HL-60 (cell line): ENCODE measurements at regions not wholly inside any gene's neighbourhood (a gene's known extent, or its start where the extent isn't known, plus 50 kb on each side); places are given as distances from the start of the nearest gene placed in this dataset.

Experiments
- DNase-seq, 2 experiments: peaks; one replicate each; pipeline ENCODE4 v3.0.0-alpha.2; 2010 to 2020; ENCODE audit warnings: low read depth in 1 of 2, low spot score in 1 of 2
- H3K27ac ChIP-seq: fragments of 250-450 bp; sonication (Bioruptor Pico); replicated peaks from 2 replicates; pipeline ENCODE4 v1.5.1; 2020; ENCODE audit warnings: mild to moderate bottlenecking, moderate library complexity
- H3K27me3 ChIP-seq: fragments of 250-450 bp; sonication (Bioruptor Pico); 2 replicates; pipeline ENCODE4 v1.5.1; 2021; ENCODE audit warnings: mild to moderate bottlenecking, moderate library complexity; ENCODE audit not compliant: insufficient read depth, poor library complexity, severe bottlenecking
- H3K4me3 ChIP-seq: replicated peaks from 2 replicates; pipeline ENCODE4 v1.5.1; 2011; ENCODE audit warnings: mild to moderate bottlenecking, control low read depth, low read length; ENCODE audit not compliant: insufficient read depth
- GABPA ChIP-seq: IDR thresholded peaks from 2 replicates; pipeline ENCODE4 v1.6.1; 2012; ENCODE audit warnings: low read depth
- POLR2AphosphoS5 ChIP-seq: IDR thresholded peaks from 2 replicates; pipeline ENCODE4 v1.6.1; 2012; ENCODE audit warnings: low read depth
- SPI1 ChIP-seq: IDR thresholded peaks from 2 replicates; pipeline ENCODE4 v1.6.1; 2012; ENCODE audit warnings: low read depth, mild to moderate bottlenecking, borderline replicate concordance
- TF ChIP-seq, protein P1 (sequence below): IDR thresholded peaks from 2 replicates; pipeline ENCODE4 v1.6.1; 2012; ENCODE audit warnings: low read depth; ENCODE audit not compliant: insufficient replicate concordance
- TF ChIP-seq, protein P2 (sequence below): IDR thresholded peaks from one replicate; pipeline ENCODE4 v1.5.1; 2011; ENCODE audit warnings: low read length, control low read depth, inconsistent platforms; ENCODE audit not compliant: insufficient read depth

DNA sequence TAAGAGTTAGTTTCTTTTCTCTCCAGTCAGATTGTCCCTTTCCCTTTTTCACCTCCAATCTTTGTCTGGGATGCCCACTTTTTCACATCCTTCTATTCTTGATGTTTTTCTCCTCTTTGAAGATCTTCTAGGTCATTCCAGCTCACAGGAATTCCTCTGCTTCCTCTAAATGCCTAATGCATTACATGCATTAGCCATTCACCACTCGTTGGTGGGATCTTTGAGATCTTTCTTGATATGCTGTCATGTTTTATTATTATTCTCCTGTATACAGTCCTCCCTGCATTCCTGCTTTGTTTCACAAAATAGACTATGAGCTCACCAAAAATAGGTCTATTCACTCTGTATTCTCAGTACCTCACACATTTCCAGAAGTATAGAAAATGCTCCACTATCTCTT, 129.0 kb downstream of the LYPLAL1 start:
- no peak for TF ChIP-seq POLR2AphosphoS5
- TF ChIP-seq, protein P1, sequence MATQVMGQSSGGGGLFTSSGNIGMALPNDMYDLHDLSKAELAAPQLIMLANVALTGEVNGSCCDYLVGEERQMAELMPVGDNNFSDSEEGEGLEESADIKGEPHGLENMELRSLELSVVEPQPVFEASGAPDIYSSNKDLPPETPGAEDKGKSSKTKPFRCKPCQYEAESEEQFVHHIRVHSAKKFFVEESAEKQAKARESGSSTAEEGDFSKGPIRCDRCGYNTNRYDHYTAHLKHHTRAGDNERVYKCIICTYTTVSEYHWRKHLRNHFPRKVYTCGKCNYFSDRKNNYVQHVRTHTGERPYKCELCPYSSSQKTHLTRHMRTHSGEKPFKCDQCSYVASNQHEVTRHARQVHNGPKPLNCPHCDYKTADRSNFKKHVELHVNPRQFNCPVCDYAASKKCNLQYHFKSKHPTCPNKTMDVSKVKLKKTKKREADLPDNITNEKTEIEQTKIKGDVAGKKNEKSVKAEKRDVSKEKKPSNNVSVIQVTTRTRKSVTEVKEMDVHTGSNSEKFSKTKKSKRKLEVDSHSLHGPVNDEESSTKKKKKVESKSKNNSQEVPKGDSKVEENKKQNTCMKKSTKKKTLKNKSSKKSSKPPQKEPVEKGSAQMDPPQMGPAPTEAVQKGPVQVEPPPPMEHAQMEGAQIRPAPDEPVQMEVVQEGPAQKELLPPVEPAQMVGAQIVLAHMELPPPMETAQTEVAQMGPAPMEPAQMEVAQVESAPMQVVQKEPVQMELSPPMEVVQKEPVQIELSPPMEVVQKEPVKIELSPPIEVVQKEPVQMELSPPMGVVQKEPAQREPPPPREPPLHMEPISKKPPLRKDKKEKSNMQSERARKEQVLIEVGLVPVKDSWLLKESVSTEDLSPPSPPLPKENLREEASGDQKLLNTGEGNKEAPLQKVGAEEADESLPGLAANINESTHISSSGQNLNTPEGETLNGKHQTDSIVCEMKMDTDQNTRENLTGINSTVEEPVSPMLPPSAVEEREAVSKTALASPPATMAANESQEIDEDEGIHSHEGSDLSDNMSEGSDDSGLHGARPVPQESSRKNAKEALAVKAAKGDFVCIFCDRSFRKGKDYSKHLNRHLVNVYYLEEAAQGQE: no peak
- no peak for DNase-seq
- Histone ChIP-seq H3K4me3 (no peak overlapping the region), H3K27me3 (no peaks in the 10 kb centered on the region), H3K27ac (no peak overlapping the region)

DNA sequence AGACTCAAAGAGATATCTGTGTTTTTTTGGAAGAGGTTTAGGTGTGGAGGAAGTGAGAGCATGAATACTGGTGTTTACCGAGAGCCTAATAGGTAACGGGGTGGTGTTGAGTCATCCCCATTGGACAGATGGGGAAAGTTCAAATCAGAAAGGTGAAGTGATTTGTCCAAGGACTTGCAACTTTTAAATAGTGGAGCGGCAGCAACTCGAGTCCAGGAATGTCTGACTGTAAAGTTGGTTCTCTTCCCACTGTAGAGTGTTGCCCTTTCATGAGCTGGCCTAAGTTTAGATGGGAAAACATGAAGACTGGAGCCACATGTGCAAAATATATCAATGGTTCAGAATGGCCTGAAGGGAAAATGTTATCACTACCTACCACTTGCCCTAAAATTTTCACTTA, 125.7 kb downstream of the LYPLAL1 start:
- H3K27ac ChIP-seq: no peak overlapping the region
- no peak overlapping the region for H3K4me3 ChIP-seq
- no peaks in the 10 kb centered on the region for H3K27me3 ChIP-seq
- no peak for DNase-seq
- TF ChIP-seq, protein P1: no peak
- no peak for TF ChIP-seq GABPA
- TF ChIP-seq POLR2AphosphoS5: no peak
- no peak for TF ChIP-seq SPI1

DNA sequence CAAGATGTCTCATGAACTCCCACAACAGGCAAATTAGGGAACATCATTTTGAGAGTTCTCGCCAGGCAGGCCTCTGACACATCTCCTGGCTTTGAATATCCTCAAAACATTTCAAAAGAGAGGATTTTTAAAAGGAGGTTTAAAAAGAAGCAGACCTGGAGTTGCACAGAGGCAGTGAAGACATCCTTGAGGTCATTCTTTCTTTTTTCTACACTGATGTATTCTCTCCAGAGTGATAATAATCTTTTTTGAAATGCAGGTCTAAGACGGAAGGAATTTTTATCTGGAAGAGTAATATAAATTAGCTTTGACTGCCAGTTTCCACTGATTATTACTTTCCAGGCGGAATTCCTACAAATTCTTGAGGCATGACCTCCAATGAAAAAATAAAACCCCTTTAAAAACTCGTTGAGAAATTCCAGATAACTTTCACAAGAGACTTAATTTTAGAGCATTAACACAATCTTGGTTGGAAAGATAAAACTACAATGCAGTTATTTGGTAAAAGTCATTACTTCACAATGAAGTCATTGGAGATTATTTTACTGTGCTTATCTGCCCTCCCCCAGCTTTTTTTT, 125.0 kb downstream of the LYPLAL1 start:
- no peaks in the 10 kb centered on the region for H3K27me3 ChIP-seq
- TF ChIP-seq, protein P1: no peak
- TF ChIP-seq, protein P2, sequence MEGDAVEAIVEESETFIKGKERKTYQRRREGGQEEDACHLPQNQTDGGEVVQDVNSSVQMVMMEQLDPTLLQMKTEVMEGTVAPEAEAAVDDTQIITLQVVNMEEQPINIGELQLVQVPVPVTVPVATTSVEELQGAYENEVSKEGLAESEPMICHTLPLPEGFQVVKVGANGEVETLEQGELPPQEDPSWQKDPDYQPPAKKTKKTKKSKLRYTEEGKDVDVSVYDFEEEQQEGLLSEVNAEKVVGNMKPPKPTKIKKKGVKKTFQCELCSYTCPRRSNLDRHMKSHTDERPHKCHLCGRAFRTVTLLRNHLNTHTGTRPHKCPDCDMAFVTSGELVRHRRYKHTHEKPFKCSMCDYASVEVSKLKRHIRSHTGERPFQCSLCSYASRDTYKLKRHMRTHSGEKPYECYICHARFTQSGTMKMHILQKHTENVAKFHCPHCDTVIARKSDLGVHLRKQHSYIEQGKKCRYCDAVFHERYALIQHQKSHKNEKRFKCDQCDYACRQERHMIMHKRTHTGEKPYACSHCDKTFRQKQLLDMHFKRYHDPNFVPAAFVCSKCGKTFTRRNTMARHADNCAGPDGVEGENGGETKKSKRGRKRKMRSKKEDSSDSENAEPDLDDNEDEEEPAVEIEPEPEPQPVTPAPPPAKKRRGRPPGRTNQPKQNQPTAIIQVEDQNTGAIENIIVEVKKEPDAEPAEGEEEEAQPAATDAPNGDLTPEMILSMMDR: no peak
- TF ChIP-seq POLR2AphosphoS5: no peak
- no peak overlapping the region for H3K27ac ChIP-seq
- H3K4me3 ChIP-seq: no peak overlapping the region
- no peak for DNase-seq

DNA sequence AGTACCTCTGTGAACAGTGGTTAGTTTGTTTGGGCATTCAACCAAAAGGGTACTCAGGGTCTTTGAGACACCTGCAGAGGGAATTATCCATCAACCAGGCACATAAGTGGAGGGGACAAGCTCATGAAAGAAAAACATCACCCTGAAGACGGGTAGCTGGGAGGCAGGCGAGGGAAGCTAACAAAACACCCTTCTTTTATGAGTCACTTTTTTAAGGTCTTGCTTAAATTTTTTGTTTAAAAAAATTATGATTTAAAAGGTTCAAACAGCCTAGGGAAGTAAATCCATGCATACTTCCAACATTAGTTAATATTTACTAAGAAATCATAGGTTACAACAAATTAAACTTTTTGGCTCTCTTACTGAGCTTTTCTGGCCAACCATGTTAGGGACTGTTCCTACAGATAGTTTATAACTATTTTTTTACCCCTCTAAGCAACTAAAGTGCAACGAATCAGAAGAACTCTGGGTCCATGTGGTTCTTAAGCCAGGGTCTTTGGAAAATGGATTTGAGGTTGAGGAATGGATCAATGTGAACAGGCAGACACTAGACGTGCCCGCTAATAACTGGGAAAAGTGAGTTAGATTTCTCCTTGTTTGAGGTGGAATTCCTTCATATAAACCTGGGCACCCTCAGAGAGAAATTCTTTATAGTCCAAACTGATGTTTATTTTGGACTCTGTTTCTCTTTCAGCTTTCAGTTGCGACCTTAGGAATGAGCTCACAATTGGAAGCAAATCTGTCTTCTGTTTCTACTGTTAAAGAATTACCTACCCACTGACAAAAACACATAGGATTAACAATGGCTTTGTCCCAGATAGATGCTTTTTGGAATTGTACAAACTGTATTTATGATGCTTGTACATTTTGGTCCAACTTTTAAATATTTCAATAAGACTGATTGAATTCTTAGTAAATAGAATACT, 123.0 kb downstream of the LYPLAL1 start:
- no peak overlapping the region for H3K4me3 ChIP-seq
- TF ChIP-seq, protein P2: no peak
- TF ChIP-seq, protein P1: no peak
- TF ChIP-seq GABPA: no peak
- TF ChIP-seq SPI1: no peak

More for the DNA sequence above, 123.0 kb downstream of the LYPLAL1 start:
- no peak for DNase-seq
- Histone ChIP-seq H3K27ac (no peak overlapping the region), H3K27me3 (no peaks in the 10 kb centered on the region)
